DMS 273 (cell line): ENCODE measurements at regions not wholly inside any gene's neighbourhood (a gene's known extent, or its start where the extent isn't known, plus 50 kb on each side); places are given as distances from the start of the nearest gene placed in this dataset.

ENCODE experiments used
- DNase-seq: peaks from one replicate; lab custom pipeline; 2025; ENCODE audit not compliant: unreplicated experiment; lab: John Stamatoyannopoulos, UW

DNA sequence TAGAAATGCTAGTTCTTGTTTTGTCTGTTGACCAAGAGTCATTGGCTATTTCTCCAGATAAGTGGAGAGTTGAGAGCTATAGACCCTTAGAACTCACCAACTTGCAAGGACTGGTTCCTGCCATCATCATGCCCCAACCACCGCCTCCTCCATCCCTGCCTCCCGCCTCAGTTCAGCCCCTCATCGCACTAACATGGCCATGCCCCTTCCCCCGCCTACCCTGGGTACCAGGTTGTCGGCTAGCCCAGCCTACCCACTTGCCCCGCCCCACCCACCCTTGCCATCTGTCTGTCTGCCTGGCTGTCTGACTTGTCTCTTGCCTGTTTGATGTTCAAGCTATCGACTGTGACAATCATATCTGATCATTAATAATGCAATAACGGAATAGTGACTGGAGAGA is 154.1 kb downstream of the TRIM29 start:
- DNase-seq, result peak; percentile 12

DNA sequence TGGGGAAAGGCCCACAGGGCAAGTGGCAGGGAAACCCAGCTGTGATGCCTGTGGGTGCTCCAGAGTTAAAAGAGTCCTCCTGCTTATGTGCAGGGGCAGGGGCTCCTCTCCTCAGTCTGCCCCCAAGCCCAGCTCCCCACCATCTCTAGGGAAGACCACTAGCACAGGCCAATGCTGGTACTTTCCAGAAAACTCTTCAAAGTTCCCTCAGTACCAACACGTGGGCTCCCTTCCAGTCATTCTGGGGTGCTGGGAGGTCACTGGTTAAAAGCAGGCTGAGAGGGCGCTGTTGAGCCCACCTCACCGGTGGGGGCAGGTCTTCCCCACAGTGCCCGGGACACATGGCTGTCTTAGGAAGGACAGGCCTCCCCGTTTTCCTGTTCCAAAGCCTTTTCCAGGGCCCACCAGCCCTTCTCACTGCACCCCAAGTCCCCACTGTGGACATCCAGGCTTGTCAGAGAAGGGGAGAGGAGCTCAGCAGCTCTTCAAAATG is 154.6 kb downstream of the TRIM29 start:
- DNase-seq, result peak; percentile 21

DNA sequence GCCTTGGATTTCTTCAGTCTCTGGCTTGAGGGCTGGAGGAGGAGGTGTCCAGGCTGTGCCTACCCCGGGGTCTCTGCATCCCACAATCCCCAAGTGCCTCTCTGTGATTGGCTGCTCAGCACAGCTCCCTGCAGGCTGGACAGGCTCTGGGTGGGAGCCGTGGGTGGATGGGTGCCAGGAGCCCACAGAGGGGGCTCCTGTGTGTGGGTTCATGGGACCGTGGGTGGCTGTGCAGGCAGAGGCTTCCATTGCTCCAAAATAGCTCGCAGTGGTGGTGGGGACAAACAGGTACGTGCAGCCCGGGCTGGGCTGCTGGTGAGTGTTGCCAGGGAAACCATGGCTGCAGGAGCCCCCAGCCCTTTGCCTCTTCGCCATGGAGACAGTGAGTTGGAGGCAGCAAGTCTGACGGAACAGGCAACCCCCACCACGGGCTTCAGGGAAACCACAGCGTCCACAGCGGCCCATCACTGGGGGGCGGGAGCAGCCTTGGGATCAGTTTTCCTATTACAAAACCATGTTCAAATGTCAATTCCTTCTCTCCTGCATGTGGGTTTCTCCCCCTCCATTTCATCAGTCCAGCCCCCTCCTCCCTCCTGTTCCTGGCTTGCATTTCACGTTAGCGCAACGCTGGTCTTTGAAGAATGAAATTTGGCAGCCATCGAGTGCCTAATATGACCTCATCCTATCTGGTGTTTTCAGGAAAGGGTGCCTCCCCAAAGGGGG is 155.2 kb downstream of the TRIM29 start:
- DNase-seq, result peak; percentile 22

DNA sequence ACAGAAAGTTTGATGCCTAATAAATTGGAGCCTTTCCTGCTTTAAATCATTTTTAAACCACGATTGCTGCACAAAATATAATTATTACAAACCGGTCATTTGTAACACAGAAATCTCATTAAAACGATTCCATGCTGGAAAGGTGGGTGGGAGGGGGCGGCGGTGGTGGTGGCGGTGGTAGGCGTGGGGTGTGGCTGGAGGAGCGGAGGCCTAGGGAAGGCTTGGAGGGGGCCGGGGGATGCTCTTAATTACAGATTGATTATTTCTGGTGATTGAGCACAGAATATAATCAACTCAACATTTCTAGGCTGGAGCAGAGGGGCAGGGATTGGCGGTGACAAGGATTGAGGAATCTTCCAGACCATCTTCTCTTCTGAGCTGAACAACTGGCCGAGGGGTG is 157.5 kb downstream of the TRIM29 start:
- DNase-seq, result no peak

DNA sequence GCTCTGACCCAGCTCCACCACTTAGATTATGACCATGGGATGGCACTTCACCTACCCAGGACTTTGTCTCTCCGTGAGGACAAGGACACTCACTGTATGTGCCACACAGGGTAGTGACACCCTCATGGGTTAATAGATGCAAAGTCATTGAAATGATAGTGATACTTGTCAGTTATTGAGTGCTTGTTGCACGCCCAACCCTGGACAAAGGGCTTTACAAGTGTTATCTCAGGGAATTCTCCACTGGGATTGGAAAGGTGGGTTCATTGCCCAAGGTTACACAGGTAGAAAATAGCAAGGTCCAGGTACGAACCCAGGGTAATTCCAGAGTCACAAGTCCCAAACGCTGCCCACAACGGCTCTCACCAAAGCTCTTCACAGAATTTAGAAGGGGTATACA is 158.2 kb downstream of the TRIM29 start:
- no peak for DNase-seq

DNA sequence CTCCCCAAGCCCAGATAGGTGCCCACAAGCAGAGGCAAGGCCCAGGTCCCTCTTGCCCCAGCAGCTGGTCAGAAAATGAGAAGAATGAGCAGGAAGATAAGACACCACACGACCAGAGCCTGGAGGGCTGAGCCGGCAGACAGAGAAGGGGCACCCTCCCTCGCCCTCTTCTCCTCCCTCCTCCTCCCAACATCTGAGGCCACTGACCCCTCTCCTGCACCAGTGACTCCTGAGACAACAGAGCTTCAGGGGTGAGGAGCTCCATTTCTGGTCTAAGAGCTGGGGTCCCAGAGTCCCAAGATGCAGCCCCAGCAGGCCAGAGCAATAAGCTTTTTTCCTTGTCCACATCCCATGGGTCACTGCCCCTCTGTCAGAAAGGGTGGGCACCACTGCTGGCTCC is 159.2 kb downstream of the TRIM29 start:
- DNase-seq, result no peak

DNA sequence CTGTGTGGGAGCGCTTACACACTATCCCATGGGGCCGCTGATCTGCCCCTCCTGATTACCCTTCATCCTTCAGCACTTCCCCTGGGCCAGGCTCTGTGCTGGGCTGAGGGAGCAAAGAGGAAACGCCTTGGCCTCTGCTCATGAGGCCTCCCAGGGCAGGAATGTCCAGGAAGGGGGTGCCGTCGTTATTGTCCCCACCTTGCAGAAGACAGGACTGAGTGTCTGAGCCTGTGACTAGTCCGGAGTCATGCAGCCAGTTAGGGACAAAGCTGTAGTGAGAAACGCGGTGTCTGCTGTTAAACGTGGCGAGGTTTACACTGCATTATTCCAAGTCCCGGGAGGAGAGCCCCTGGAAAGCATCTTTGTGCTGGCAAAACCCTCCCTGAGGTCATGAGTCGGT is 160.0 kb downstream of the TRIM29 start:
- DNase-seq, result no peak

DNA sequence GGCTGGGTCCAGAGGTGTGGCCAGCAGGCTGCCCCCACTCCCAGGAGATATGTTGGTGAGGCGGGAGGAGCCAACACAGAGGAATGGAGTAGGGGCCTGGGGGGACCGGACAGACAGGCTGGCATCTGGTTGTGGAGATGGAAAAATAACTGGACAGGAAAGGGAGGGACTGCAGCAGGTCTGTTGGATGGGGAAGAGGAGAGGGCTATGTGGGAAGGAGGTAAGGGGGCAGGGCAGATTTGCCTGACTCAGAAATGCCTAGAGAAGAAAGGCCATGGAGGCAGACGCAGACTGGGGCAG is 160.4 kb downstream of the TRIM29 start:
- no peak for DNase-seq

DNA sequence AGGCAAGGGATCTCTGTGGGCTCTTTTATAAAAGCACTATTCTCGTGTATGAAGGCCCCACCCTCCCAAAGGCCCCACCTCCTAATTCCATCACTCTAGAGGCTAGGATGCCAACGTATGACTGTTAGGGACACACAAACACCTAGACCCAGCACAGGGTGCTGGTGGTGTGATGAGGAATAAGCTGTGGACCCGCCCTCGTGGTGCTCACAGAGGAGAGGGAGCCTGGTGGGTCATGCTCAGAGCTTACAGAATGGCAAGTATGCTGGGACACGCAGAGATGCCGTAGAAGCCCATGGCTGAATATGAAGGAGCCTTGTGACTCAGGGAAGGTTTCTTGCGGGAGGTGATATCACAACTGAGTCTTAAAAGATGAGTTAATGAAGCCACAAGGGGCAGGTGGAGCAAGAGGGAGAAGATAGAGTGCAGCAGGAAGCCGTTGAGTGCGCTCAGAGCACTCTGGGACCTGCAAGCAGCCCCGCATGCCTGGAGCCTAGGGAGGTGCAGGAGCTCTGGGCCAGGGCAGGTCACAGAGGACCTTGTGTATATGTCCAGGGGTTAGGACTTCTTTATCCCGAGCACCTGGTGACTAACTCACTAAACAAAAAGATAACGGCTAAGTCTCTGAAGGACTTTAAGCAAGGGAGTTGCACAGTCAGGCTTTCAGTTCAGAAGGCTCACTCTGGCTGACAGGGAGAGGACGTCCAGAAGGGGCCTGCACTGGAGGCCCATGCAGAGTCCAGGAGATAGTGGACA is 160.9 kb downstream of the TRIM29 start:
- DNase-seq, result no peak

DNA sequence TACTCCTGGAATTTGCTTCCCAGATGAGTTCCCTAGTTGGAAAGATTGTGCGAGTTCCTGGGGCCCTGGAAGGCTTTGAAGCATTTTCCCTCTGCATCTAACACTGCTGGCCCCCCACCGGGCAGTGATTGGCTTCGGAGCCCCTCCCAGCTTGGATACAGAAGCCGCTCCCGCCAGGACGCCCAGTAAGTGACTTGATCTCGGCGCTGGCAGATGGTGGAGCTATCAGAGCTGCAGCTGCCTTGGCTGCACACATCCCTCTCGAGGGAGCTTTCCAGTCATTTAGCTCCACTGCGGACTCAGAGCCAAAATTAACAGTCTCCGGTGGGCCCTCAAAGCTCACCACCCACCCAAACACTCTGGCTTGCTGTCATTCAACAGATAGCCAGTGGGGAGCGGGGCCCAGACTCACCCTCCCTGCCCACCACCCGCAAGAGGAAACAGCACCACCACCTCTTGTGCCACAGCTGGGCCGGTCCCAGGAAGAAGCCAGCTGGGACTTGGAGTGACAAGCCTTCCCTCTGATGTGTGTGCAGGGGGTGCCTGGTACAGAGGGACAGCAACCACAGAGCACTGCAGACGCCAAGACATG is 162.3 kb downstream of the TRIM29 start:
- DNase-seq, result peak; percentile 94

DNA sequence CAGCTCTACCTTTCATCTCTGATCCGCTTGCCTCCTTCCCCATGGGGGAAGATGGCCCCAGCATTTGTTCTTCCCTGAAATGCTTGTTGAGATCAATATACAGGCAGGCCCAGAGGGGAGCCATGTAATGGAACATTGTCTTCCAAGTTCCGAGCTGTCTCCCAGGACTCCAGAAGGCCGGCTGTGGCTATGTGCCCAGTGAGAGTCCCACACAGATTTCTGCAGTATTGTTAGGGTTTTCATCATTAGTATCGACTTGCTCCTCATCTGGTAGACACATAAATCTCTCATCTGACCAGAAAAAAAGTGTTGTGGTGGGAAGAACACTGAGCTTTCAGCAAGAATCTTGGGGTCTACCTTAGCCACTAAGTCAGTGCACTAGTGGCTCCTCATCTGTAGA is 163.4 kb downstream of the TRIM29 start:
- peak; percentile 34 for DNase-seq

DNA sequence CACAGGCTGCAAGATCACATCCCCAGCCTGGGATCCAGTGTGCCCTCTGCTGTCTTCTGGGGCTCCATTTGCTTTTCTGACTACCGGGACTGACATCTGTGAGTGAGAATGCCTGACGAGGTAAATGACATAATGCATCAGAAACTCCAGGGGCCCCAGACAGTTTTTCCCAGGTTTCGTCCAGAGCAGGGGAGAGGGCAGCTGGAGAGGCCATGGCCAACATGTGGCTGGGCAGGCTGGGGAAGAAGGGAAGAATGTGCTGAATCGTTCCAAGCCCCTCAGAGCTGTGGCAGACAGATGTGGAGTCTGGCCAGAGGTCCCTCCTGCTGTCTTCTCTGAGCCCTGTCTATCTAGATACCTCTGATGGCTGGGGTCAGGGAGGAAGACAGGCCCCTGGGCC is 163.9 kb downstream of the TRIM29 start:
- peak; percentile 26 for DNase-seq

DNA sequence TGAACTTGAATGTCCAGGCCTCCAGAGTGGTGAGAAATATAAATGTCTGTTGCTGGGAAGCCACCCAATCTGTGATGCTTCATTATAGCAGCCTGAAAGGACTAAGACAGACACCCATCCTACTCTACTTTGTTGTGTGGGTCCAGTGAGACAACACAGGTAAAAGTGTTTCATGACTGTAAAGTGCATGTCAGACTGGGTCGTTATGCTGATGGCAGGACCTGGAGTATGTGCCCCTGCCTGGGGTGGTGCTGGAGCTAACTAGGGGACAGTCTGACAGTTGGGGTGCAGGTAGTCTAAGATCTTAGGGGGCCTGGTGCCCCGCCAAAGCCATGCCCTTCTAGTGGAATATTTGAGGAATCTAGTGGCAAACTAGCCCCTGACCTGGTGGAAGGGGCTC is 165.6 kb downstream of the TRIM29 start:
- DNase-seq, result no peak

DNA sequence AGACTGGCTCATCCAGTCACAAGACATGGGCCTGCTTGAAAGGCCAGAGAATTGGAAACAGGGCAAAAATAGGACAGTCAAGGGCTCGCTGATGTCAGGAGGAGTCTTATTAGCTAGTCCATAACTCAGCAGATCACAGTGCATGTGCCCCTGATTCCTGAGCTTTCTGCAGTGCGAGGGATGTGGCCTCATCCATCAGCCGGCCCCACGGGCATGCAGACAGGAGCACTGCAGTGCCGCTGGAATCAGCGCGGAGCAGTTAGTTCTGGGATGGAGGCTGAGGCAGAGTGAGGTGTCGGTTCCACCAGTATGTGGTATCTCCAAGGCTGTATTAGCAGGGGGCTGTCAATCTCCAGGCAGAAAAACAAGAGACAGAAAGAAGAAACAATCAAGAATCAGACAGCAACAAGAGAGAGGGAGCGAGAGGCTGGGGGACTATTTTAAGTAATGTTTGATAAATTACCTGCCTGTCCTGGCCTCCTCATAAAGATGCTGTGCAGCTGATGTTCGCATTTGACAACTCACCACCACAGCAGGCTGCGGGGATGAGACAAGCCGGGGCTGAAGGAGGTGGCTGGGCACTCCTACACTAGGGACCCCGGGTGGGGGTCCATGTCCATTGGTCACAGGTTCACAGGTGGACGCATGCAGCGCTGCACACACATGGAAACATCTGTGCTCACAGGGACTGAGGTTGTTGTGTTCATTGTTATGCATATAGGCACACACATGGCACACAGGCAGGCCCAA is 167.2 kb downstream of the TRIM29 start:
- DNase-seq, result no peak

DNA sequence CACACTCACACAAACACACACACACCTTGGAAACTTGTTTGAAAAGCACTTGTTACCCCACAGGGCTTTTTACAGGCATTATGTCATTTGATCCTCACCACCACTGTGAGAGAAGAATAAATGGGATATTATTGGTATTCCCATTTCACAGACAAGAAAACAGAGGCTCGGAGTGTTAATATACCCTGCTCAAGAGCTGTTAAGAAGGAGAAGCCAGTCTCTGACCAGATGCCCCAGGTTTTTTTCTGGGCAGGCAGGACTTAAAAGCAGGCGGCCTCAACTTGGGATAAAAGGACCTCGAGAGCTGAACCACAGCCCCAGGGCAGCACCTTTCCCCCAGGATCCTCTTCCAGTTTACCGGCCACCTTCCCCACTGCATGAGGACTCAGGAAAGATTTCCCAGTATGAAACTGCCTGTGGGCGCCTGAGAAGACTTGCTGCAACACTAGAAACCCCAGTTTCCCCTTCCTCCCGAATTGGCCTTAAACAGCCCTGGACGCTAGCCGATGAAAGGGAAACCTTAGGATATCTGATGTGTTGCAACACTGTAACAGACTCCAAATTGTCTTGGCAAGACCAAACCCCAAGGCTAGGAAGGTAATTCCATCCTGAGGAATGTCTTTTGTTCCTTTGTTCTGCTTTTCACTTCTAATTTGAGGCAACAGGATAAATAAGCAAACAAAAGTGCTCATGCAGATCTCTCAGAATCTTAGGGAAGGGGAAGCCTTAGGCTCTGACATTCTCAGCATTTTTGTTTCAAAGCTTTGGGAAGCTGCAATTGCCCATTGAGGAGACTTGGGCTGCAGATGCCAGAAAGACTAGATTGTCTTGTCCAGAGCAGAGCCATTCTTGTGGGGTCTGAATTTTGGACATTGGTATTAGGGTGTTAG is 173.5 kb downstream of the TRIM29 start:
- no peak for DNase-seq

DNA sequence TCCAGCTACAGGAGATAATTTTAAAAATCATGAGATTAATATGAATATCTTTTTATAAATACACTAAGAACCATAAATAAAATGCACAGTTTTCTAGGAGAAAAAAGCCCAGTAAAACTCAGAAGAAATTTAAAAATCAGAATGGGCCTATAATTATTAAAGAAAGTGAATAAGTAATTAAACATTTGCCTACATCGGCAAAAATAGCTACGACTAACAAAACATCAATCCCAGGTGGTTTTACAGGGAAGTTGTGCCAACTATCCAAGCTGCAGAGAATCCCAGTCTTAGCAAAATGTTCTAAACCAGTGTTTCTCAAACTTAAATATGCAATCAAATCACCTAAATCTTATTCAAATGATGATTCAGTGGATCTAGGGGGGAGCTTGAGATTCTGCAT is 180.0 kb downstream of the TRIM29 start:
- DNase-seq, result no peak

DNA sequence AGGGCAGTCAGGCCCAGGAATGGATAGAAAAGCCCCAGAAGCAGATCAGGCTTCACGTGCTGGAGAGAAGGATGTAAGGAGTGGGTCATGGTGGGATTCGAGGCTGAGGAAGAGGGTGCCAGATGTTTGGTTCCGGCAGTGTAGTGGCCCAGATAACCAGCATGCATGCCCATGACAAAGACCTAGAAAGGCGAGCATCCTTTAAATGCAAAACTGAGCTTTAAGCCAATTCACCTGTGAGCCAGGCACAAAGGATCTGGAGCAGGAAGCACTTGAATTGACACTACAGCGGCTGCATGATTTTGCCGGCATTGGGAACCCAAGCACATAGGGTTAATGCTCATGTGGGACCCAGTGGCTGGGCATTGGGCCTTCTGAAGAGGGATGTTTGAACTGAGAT is 185.5 kb downstream of the TRIM29 start:
- no peak for DNase-seq

DNA sequence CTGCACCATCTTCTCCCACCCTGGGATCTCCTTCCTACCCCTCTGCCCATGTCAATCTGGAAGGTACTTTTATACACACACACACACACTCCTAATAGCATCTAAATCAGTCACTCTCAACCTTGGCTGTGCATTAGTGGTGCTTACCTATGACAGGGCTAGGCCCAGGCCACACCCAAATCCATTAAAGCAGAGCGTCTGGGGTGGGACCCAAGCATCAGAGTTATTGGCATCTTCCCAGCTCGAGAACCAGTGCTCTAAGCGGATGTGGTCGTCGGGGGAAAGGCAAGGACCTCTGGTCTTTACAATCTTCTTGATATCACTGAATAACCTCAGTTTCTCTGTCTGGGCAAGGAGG is 194.6 kb downstream of the TRIM29 start:
- no peak for DNase-seq

DNA sequence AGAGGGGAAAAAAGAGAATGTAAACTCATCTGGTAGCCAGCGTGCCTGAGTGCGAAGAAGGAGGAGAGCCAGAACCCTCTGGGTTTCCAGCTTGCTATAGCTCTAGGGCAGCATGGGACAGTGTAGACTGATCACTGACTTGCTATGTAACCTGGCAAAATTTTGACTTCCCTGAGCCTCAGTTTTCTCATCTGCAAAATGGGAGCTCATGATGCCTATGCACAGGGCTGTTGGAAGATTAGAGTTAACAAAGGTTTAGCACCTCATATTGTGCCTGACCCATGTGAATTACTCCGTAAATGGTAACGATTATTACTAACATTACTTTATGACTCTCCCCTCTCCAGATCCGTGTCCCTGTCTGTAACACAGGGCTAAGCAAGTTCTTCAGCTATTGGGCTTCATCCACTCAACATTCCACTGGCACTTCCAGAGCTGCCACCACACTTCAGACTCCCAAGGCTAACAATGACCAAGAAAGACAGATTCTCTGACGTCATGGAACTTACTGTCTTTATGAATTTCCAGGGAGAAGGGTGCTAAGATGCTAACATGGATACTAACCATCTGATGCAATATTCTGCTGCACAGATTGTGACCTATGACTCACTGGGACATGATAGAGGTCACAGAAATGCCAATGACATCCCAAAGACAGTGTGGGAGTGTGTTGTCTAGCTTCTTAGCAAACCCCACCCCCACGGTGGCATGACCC is 195.2 kb downstream of the TRIM29 start:
- no peak for DNase-seq
